Cardiac muscle cell (in vitro differentiated cells and primary cell): ENCODE measurements at regions not wholly inside any gene's neighbourhood (a gene's known extent, or its start where the extent isn't known, plus 50 kb on each side); places are given as distances from the start of the nearest gene placed in this dataset.

Experiments
- DNase-seq, 2 donors: peaks; one replicate each; pipeline versions ENCODE4 v3.0.0 to v3.0.0-alpha.2; 2010 to 2017; ENCODE audit warnings: low read depth in 1 of 2, low spot score in 1 of 2
- H3K27ac ChIP-seq: fragments of 200-600 bp; sonication (generic); 2 replicates; pipeline ENCODE4 v1.5.1; 2016
- H3K27me3 ChIP-seq: fragments of 200-600 bp; sonication (generic); 2 replicates; pipeline ENCODE4 v1.6.0; 2016; ENCODE audit warnings: control low read depth
- H3K36me3 ChIP-seq: fragments of 200-600 bp; sonication (generic); 2 replicates; pipeline ENCODE4 v1.5.1; 2016; ENCODE audit warnings: control low read depth
- H3K4me1 ChIP-seq: fragments of 200-600 bp; sonication (generic); 2 replicates; pipeline ENCODE4 v1.8.1; 2017; ENCODE audit warnings: low read depth, mild to moderate bottlenecking, mixed run types
- H3K4me3 ChIP-seq: fragments of 200-600 bp; sonication (generic); 2 replicates; pipeline ENCODE4 v1.5.1; 2016; ENCODE audit warnings: mild to moderate bottlenecking
- H3K9me3 ChIP-seq: fragments of 200-600 bp; sonication (generic); 2 replicates; pipeline ENCODE4 v1.5.1; 2017; ENCODE audit warnings: low read depth, mild to moderate bottlenecking, control low read depth
- CTCF ChIP-seq: IDR thresholded peaks from 2 replicates; pipeline ENCODE4 v1.5.1; 2012; ENCODE audit warnings: low read depth, mild to moderate bottlenecking, low read length

- no peak for TF ChIP-seq CTCF
- Histone ChIP-seq H3K9me3 (no peaks in the 10 kb centered on the region), H3K36me3 (no peaks in the 10 kb centered on the region), H3K4me1 (no peaks in the 10 kb centered on the region), H3K27me3 (no peaks in the 10 kb centered on the region), H3K4me3 (no peak overlapping the region), H3K27ac (no peak overlapping the region)
- no peak for DNase-seq
Measured at GRCh38 chr13:84272877-84273562, 390.7 kb upstream of the SLITRK1 start.

GRCh38 chr13:84265257-84265764 lies 383.0 kb upstream of the SLITRK1 start:
- no peaks in the 10 kb centered on the region for H3K36me3 ChIP-seq
- no peaks in the 10 kb centered on the region for H3K27me3 ChIP-seq
- no peak overlapping the region for H3K27ac ChIP-seq
- no peak overlapping the region for H3K4me3 ChIP-seq
- no peak for TF ChIP-seq CTCF
- DNase-seq: no peak
- H3K4me1 ChIP-seq: no peaks in the 10 kb centered on the region
- no peaks in the 10 kb centered on the region for H3K9me3 ChIP-seq

GRCh38 chr13:84263354-84264069 lies 381.2 kb upstream of the SLITRK1 start:
- no peak for TF ChIP-seq CTCF
- Histone ChIP-seq H3K27me3 (no peaks in the 10 kb centered on the region), H3K36me3 (no peaks in the 10 kb centered on the region), H3K4me3 (no peak overlapping the region), H3K9me3 (no peaks in the 10 kb centered on the region), H3K4me1 (no peaks in the 10 kb centered on the region), H3K27ac (no peak overlapping the region)
- DNase-seq: no peak

GRCh38 chr13:84255226-84255797 lies 373.0 kb upstream of the SLITRK1 start:
- Histone ChIP-seq H3K36me3 (no peaks in the 10 kb centered on the region), H3K27me3 (no peaks in the 10 kb centered on the region), H3K9me3 (no peaks in the 10 kb centered on the region), H3K4me1 (no peaks in the 10 kb centered on the region), H3K4me3 (no peak overlapping the region), H3K27ac (no peak overlapping the region)
- no peak for TF ChIP-seq CTCF
- no peak for DNase-seq

GRCh38 chr13:84249463-84249862 lies 367.2 kb upstream of the SLITRK1 start:
- Histone ChIP-seq H3K4me1 (no peaks in the 10 kb centered on the region), H3K27me3 (no peaks in the 10 kb centered on the region), H3K27ac (no peak overlapping the region), H3K4me3 (no peak overlapping the region), H3K9me3 (no peaks in the 10 kb centered on the region), H3K36me3 (no peaks in the 10 kb centered on the region)
- TF ChIP-seq CTCF: no peak
- DNase-seq: no peak
